ENCODE measurements at regions not wholly inside any gene's neighbourhood (a gene's known extent, or its start where the extent isn't known, plus 50 kb on each side); places are given as distances from the start of the nearest gene placed in this dataset.

DNA sequence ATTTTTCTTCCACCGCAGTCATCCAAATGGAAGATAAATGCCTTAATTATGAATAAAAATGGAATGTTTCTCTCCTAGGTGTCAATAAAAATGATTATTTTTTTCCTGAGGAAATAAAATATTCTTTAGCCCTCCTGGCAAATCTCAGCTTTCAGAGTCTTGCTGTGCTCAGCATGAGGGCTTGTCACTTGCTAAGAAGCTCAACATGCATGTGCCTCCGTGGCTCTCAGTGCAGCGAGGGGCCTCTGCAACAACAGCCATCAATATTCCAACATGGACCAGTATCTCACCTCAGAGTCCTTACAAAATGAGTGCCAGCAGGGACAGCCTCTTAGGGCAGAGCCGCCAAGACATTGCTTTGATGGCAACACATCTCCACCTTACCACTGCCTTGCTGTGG lies 159.5 kb upstream of the TMPO start:
- FAIRE-seq: no peak

DNA sequence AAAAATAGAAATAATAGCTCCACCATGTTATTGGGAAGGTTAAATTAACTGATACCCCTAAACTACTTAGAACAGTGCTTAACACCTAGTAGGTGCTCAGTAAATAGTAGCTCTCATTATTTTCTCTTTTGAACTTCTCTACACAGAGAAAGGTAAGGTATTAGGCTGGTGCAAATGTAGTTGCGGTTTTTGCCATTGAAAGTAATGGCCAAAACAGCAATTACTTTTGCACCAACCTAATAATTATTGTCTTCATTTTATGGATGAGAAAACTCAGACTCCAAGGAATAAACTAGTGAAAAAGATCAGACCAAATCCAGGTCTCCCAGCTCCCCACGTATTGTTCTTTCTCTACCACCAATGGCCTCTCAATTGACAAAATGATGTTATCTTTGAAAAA lies 157.2 kb upstream of the TMPO start:
- no peak for FAIRE-seq

DNA sequence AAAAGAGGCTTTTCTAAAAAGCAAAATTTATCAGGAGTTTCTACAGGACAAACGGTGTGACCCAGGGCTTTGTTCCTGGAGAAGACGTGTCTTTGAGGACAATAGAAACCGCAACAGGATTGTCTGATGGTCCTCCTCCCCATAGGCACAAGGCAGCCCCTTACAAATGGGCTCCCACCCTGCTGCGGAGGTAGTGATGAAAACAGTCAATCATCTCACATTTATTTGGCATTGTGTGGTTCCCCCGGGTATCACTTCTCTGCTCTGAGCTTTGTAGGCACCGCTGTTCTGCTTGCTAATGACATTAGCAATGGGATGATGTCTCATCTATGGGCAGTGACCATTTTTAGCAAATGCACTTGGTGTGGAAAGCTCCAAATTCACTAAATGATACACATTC lies 155.5 kb upstream of the TMPO start:
- FAIRE-seq: no peak

DNA sequence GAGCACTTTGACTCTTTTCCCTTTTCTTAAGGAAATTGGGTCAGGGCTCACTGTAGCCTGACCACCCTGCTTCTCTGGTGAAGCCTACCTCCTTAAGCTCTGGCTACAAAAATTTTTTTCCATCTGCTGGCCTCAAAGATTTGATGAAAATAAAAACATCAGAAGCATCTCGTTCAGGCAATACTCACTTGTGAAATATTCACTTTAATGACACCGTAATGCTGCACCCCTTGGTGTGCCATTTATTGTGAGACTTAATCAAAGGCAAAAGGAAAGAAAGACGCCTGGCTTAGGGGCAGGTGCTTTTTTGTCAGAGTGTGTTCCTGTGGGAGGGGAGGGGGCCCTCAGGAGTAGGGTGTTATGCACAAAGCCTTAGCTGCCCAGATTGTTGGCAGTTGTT lies 155.0 kb upstream of the TMPO start:
- no peak for FAIRE-seq

DNA sequence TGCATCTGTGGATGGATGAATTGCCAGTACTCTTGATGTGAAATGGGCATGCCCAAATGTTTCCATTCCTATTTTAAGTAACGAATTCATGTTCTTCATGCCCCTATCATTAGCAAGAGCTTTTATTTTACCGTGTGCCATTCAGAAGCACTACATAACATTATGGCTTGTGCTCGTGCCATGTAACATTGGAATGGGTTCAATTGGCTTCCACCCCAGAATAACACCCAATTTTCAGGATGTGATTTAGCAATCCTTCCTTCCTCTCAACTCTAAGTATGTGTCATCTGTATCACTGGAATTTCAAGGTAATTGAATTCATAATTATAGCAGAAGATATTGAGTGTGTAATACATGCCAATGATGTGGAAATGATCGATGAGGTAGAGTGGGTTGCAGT lies 145.8 kb upstream of the TMPO start:
- FAIRE-seq: no peak

GRCh38 chr12:98370976-98371375 lies 144.4 kb upstream of the TMPO start:
- FAIRE-seq: no peak

- no peak for FAIRE-seq
Measured at GRCh38 chr12:98371419-98371818, 144.0 kb upstream of the TMPO start.

- no peak for FAIRE-seq
Measured at GRCh38 chr12:98372340-98373024, 142.9 kb upstream of the TMPO start.

- FAIRE-seq: peak; percentile 82
Measured at GRCh38 chr12:98373025-98373554, 142.3 kb upstream of the TMPO start.

GRCh38 chr12:98374007-98374406 lies 141.4 kb upstream of the TMPO start:
- FAIRE-seq: no peak

- FAIRE-seq: no peak
Measured at GRCh38 chr12:98379106-98379505, 136.3 kb upstream of the TMPO start.

- no peak for FAIRE-seq
Measured at GRCh38 chr12:98385641-98386040, 129.7 kb upstream of the TMPO start.

DNA sequence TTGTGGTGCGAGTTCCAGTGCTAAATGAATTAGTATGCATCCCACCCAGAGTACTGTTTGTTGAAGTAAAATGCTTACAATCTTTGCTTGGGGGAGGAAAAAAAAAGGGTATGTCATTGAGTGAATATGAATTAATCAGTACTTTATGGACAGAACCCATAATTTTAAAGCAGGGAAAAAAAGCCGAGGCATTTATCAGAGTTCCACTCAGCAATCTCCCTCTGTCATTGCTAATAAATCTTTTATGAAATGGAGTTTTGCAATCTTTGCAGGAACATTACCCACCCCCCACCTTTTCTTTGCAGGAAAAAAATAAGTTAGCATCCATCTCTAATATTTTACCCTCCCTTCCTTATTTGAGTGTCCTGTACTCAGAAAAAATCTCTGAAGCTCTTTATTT lies 127.9 kb upstream of the TMPO start:
- no peak for FAIRE-seq

DNA sequence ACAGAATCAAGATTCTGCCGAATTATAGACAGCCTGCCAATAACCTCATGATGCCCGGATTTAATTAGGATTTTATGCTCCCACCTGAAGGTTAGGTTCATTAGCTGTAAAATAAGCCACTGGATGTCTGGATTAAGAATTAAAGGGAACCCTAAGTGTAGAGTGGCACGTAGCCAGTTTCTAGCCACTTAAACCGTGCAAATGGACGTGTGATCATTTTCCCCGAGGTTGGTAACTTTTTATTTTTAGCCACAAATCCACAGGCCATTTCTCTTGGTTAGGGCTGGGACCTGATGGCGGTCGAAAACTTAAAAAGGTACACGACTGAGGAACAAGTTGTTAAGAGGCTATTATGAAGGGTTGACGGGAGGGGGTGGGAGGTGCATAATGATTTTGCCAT lies 127.3 kb upstream of the TMPO start:
- no peak for FAIRE-seq

GRCh38 chr12:98389593-98389992 lies 125.8 kb upstream of the TMPO start:
- no peak for FAIRE-seq

DNA sequence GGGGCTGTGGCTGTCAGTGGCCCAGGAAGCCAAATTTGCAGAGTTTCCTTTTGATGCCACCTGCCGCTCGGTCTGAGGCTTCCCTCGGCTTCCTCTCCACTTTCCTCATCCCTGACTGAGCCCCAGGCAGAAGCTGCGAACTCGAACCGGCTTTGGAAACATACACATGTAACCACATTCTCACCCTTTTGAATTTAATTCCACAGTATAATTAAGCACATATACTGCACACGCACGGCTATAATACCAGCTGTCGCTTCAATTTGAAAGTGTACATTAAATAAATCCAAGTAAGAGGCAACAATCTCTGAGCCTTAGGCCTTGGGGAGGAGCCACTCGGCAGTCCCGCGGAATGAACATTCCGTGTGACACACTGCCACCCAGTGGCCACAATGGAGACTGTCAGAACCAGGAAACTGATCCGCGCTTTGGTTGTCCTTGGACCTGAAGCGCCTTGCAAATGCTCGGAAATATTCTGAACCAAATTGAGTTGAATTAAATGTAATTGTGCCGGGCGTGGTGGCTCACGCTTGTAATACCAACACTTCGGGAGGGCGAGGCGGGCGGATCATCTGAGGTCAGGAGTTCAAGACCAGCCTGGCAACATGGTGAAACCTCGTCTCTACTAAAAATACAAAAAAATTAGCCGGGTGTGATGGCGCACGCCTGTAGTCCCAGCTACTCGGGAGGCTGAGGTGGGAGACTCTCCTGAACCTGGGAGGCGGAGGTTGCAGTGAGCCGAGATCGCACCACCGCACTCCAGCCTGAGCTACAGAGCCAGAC lies 117.9 kb upstream of the TMPO start:
- peak; percentile 89 for FAIRE-seq

- FAIRE-seq: no peak
Measured at GRCh38 chr12:98399532-98399931, 115.9 kb upstream of the TMPO start.

GRCh38 chr12:98401427-98401826 lies 114.0 kb upstream of the TMPO start:
- no peak for FAIRE-seq

GRCh38 chr12:98402091-98402490 lies 113.3 kb upstream of the TMPO start:
- FAIRE-seq: no peak

DNA sequence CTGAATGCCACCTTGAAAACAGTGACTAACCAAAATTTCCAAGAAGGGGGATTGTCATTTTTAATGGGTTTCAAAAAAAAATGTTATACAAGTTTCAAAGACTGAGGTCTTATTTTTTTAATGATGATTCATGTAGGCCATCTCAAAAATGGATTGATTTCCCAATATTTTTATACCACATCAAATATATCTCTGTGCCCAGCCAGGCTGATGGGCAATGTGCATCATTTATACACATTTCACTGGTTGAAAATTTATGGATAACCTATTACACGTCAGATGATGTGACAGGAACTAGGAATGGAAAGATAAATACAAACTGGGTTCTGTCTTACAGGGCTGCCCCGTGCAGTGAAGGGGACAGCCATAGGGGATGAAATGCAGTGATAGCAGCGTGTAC lies 112.7 kb upstream of the TMPO start:
- no peak for FAIRE-seq

GRCh38 chr12:98403385-98403784 lies 112.0 kb upstream of the TMPO start:
- FAIRE-seq: no peak

GRCh38 chr12:98403936-98404335 lies 111.5 kb upstream of the TMPO start:
- FAIRE-seq: no peak

DNA sequence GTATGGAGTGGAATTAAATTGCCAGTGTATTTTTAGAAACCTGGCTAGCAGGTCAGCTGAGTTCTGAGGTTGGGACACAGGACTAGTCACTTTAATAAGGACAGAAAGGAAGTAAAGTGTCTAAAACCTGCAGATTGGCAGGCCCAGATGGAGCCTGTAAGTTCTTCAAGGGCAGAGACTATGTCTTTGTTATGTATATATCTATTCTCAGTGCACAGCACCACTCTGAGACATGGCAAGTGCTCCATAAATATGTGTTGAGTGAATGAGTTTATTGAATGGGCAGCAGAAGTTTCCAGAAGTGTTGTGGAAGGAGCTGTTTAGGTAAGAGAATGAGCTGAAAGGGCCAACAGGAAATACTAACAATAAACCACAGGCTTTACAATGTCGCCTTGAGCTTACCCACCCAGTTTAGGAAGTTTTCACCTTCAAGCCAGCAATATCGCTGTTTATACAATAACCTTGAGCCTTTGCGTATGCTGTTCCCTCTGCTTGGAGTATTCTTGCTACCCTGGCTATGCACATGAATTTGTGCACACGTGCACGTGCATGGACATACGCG lies 109.5 kb upstream of the TMPO start:
- FAIRE-seq: no peak

- no peak for FAIRE-seq
Measured at GRCh38 chr12:98406378-98406777, 109.0 kb upstream of the TMPO start.
